ENCODE measurements at regions not wholly inside any gene's neighbourhood (a gene's known extent, or its start where the extent isn't known, plus 50 kb on each side); places are given as distances from the start of the nearest gene placed in this dataset.
"Not testable (repeated sequence)": the region's sequence is repeated elsewhere in the genome, so short reads cannot be mapped to it uniquely, and the experiment has no call there.

- POLR2A ChIA-PET = no interaction called here
- DNase-seq (ENCODE audit: low read depth, low spot score) = no peak
- Histone ChIP-seq H3K4me3 (ENCODE audit: low read depth, low read length) (no peak overlapping the region), H3K27me3 (ENCODE audit: control insufficient read depth, insufficient read depth, low read length) (no peaks in the 10 kb centered on the region), H3K27ac (ENCODE audit: low read depth, low read length) (no peak overlapping the region), H3K9me3 (ENCODE audit: control insufficient read depth, insufficient read depth, low read length) (peaks cover 3% of the 10 kb centered on the region)
- CTCF ChIA-PET = interaction anchor here (0.8 kb wide), 1 partner anchor 191 kb away, joined by 3 read pairs; no protein-coding TSS in a partner anchor
- TF ChIP-seq, protein P1, sequence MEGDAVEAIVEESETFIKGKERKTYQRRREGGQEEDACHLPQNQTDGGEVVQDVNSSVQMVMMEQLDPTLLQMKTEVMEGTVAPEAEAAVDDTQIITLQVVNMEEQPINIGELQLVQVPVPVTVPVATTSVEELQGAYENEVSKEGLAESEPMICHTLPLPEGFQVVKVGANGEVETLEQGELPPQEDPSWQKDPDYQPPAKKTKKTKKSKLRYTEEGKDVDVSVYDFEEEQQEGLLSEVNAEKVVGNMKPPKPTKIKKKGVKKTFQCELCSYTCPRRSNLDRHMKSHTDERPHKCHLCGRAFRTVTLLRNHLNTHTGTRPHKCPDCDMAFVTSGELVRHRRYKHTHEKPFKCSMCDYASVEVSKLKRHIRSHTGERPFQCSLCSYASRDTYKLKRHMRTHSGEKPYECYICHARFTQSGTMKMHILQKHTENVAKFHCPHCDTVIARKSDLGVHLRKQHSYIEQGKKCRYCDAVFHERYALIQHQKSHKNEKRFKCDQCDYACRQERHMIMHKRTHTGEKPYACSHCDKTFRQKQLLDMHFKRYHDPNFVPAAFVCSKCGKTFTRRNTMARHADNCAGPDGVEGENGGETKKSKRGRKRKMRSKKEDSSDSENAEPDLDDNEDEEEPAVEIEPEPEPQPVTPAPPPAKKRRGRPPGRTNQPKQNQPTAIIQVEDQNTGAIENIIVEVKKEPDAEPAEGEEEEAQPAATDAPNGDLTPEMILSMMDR (IDR thresholded peaks at IDR 0.05; ENCODE audit: low read depth, low read length) = no peak
These were observed 794.4 kb upstream of the TMPRSS15 start for GRCh38 chr21:19197950-19198349.

- no peak for DNase-seq (ENCODE audit: low read depth, low spot score)
- Histone ChIP-seq H3K9me3 (ENCODE audit: control insufficient read depth, insufficient read depth, low read length) (peaks cover 3% of the 10 kb centered on the region), H3K27ac (ENCODE audit: low read depth, low read length) (no peak overlapping the region), H3K4me3 (ENCODE audit: low read depth, low read length) (no peak overlapping the region), H3K27me3 (ENCODE audit: control insufficient read depth, insufficient read depth, low read length) (no peaks in the 10 kb centered on the region)
- TF ChIP-seq, protein P1 (IDR thresholded peaks at IDR 0.05; ENCODE audit: low read depth, low read length) = no peak
- ChIA-PET POLR2A (no interaction called here), CTCF (interaction anchor here (0.8 kb wide), 1 partner anchor 192 kb away, joined by 3 read pairs; no protein-coding TSS in a partner anchor)
These were observed 795.2 kb upstream of the TMPRSS15 start for GRCh38 chr21:19198801-19199200.

- POLR2A ChIA-PET = no interaction called here
- TF ChIP-seq, protein P1 (IDR thresholded peaks at IDR 0.05; ENCODE audit: low read depth, low read length) = no peak
- DNase-seq (ENCODE audit: low read depth, low spot score) = no peak
- Histone ChIP-seq H3K27me3 (ENCODE audit: control insufficient read depth, insufficient read depth, low read length) (no peaks in the 10 kb centered on the region), H3K27ac (ENCODE audit: low read depth, low read length) (no peak overlapping the region), H3K9me3 (ENCODE audit: control insufficient read depth, insufficient read depth, low read length) (peaks cover 10% of the 10 kb centered on the region; the same call in 1 of the 2 replicates), H3K4me3 (ENCODE audit: low read depth, low read length) (no peak overlapping the region)
- CTCF ChIA-PET = no interaction called here
These were observed 814.6 kb upstream of the TMPRSS15 start for GRCh38 chr21:19218163-19218562.

- DNase-seq (ENCODE audit: low read depth, low spot score) = no peak
- no peaks in the 10 kb centered on the region for H3K27me3 ChIP-seq (ENCODE audit: control insufficient read depth, insufficient read depth, low read length)
- no peak overlapping the region for H3K4me3 ChIP-seq (ENCODE audit: low read depth, low read length)
- TF ChIP-seq, protein P1 (IDR thresholded peaks at IDR 0.05; ENCODE audit: low read depth, low read length) = no peak
- POLR2A ChIA-PET = no interaction called here
- H3K9me3 ChIP-seq (ENCODE audit: control insufficient read depth, insufficient read depth, low read length) = no peaks in the 10 kb centered on the region
- no peak overlapping the region for H3K27ac ChIP-seq (ENCODE audit: low read depth, low read length)
- CTCF ChIA-PET = no interaction called here
These were observed 820.5 kb upstream of the TMPRSS15 start for GRCh38 chr21:19224090-19224489.

- Histone ChIP-seq H3K4me3 (ENCODE audit: low read depth, low read length) (no peak overlapping the region), H3K27me3 (ENCODE audit: control insufficient read depth, insufficient read depth, low read length) (no peaks in the 10 kb centered on the region), H3K27ac (ENCODE audit: low read depth, low read length) (no peak overlapping the region), H3K9me3 (ENCODE audit: control insufficient read depth, insufficient read depth, low read length) (no peaks in the 10 kb centered on the region)
- POLR2A ChIA-PET = no interaction called here
- no peak for DNase-seq (ENCODE audit: low read depth, low spot score)
- CTCF ChIA-PET = no interaction called here
- TF ChIP-seq, protein P1 (IDR thresholded peaks at IDR 0.05; ENCODE audit: low read depth, low read length) = no peak
These were observed 824.6 kb upstream of the TMPRSS15 start for GRCh38 chr21:19228226-19228625.

DNA sequence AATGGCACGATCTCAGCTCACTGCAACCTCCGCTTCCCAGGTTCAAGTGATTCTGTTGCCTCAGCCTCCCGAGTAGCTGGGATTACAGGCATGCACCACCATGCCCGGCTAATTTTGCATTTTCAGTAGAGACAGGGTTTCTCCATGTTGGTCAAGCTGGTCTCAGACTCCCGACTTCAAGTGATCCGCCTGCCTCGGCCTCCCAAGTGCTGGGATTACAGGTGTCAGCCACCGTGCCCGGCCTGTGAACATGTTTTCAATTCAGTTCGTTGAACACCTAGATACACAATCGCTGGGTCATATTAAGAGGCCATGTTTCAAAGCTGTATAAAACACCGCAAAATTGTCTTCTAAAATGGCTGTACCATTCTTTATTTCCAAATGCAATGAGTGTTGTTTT is 830.3 kb upstream of the TMPRSS15 start:
- H3K4me3 ChIP-seq (ENCODE audit: low read depth, low read length); H3K27me3 ChIP-seq (ENCODE audit: control insufficient read depth, insufficient read depth, low read length); CTCF ChIA-PET; POLR2A ChIA-PET; DNase-seq (ENCODE audit: low read depth, low spot score); H3K27ac ChIP-seq (ENCODE audit: low read depth, low read length): not testable (repeated sequence)
- peaks cover 11% of the 10 kb centered on the region for H3K9me3 ChIP-seq (ENCODE audit: control insufficient read depth, insufficient read depth, low read length)

All from AG04450 (cell line).